ENCODE measurements at regions not wholly inside any gene's neighbourhood (a gene's known extent, or its start where the extent isn't known, plus 50 kb on each side); places are given as distances from the start of the nearest gene placed in this dataset.

GRCh38 chr2:105496271-105496670 lies 97.4 kb upstream of the FHL2 start:
- Histone ChIP-seq H4K20me1 (ENCODE audit: control insufficient read depth, extremely low read depth, insufficient read depth, low read length) (no peaks in the 10 kb centered on the region), H3K27ac (ENCODE audit: control insufficient read depth, insufficient read depth, low read length) (no peak overlapping the region)
- dilution Hi-C loops (cut with MboI; ENCODE audit: extremely low pct_ligation_motif_present, low sequenced_read_pairs), result no loop called here

GRCh38 chr2:105494683-105495425 lies 96.0 kb upstream of the FHL2 start:
- FAIRE-seq (no peak), DNase-seq (ENCODE audit: low read depth, low spot score) (no peak)
- H3K4me2 ChIP-seq (ENCODE audit: control insufficient read depth, extremely low read depth, insufficient read depth, low read depth, low read length), result no peak overlapping the region
- H3K9ac ChIP-seq (ENCODE audit: control insufficient read depth, extremely low read depth, insufficient read depth, low read length), result no peak overlapping the region
- no peak overlapping the region for H2AFZ ChIP-seq (ENCODE audit: control insufficient read depth, low read length)
- H3K4me3 ChIP-seq (ENCODE audit: control insufficient read depth in 2 of 3, extremely low read depth in 1 of 3, insufficient read depth in 2 of 3, low read depth in 1 of 3, low read length in 3 of 3), result no peak overlapping the region
- no peaks in the 10 kb centered on the region for H3K9me3 ChIP-seq (ENCODE audit: control insufficient read depth, low read depth, low read length)
- peaks cover 5% of the 10 kb centered on the region for H3K27me3 ChIP-seq (ENCODE audit: control insufficient read depth, extremely low read depth, insufficient read depth, low read length)
- dilution Hi-C loops (cut with MboI; ENCODE audit: extremely low pct_ligation_motif_present, low sequenced_read_pairs), result no loop called here
- no peaks in the 10 kb centered on the region for H3K9me1 ChIP-seq (ENCODE audit: control insufficient read depth, extremely low read depth, insufficient read depth, low read length)
- H3K79me2 ChIP-seq (ENCODE audit: control insufficient read depth, insufficient read depth, low read length), result no peaks in the 10 kb centered on the region
- TF ChIP-seq EZH2 (IDR thresholded peaks at IDR 0.05; ENCODE audit: low read length), result no peak
- no peak for TF ChIP-seq CTCF (optimal IDR thresholded peaks at IDR 0.05 in 1 of 3, IDR thresholded peaks at IDR 0.05 in 1 of 3, conservative IDR thresholded peaks at IDR 0.05 in 1 of 3; ENCODE audit: extremely low read depth in 1 of 3, insufficient read depth in 2 of 3, low read length in 3 of 3)
- no peaks in the 10 kb centered on the region for H4K20me1 ChIP-seq (ENCODE audit: control insufficient read depth, extremely low read depth, insufficient read depth, low read length)
- no peak overlapping the region for H3K27ac ChIP-seq (ENCODE audit: control insufficient read depth, insufficient read depth, low read length)
- H3K4me1 ChIP-seq (ENCODE audit: control insufficient read depth, extremely low read depth, insufficient read depth, low read length), result no peaks in the 10 kb centered on the region
- H3K36me3 ChIP-seq (ENCODE audit: control insufficient read depth in 2 of 2, extremely low read depth in 1 of 2, insufficient read depth in 2 of 2, low read length in 2 of 2), result no peaks in the 10 kb centered on the region

More at GRCh38 chr2:105496271-105496670, 97.4 kb upstream of the FHL2 start:
- TF ChIP-seq CTCF (optimal IDR thresholded peaks at IDR 0.05 in 1 of 3, IDR thresholded peaks at IDR 0.05 in 1 of 3, conservative IDR thresholded peaks at IDR 0.05 in 1 of 3; ENCODE audit: extremely low read depth in 1 of 3, insufficient read depth in 2 of 3, low read length in 3 of 3) (no peak), EZH2 (IDR thresholded peaks at IDR 0.05; ENCODE audit: low read length) (no peak)
- Histone ChIP-seq H3K9me3 (ENCODE audit: control insufficient read depth, low read depth, low read length) (no peaks in the 10 kb centered on the region), H2AFZ (ENCODE audit: control insufficient read depth, low read length) (no peak overlapping the region), H3K27me3 (ENCODE audit: control insufficient read depth, extremely low read depth, insufficient read depth, low read length) (peaks cover 5% of the 10 kb centered on the region), H3K36me3 (ENCODE audit: control insufficient read depth in 2 of 2, extremely low read depth in 1 of 2, insufficient read depth in 2 of 2, low read length in 2 of 2) (no peaks in the 10 kb centered on the region), H3K4me3 (ENCODE audit: control insufficient read depth in 2 of 3, extremely low read depth in 1 of 3, insufficient read depth in 2 of 3, low read depth in 1 of 3, low read length in 3 of 3) (no peak overlapping the region), H3K79me2 (ENCODE audit: control insufficient read depth, insufficient read depth, low read length) (no peaks in the 10 kb centered on the region), H3K9ac (ENCODE audit: control insufficient read depth, extremely low read depth, insufficient read depth, low read length) (no peak overlapping the region), H3K4me2 (ENCODE audit: control insufficient read depth, extremely low read depth, insufficient read depth, low read depth, low read length) (no peak overlapping the region), H3K9me1 (ENCODE audit: control insufficient read depth, extremely low read depth, insufficient read depth, low read length) (no peaks in the 10 kb centered on the region), H3K4me1 (ENCODE audit: control insufficient read depth, extremely low read depth, insufficient read depth, low read length) (no peaks in the 10 kb centered on the region)
- DNase-seq (ENCODE audit: low read depth, low spot score), result no peak
- no peak for FAIRE-seq

All from keratinocyte (primary cell).